Activated T-helper 17 cell treated with anti-CD3 and anti-CD28 coated beads, Interleukin-2, amount 50 U/mL, for 72 hours (primary cell): ENCODE measurements at regions not wholly inside any gene's neighbourhood (a gene's known extent, or its start where the extent isn't known, plus 50 kb on each side); places are given as distances from the start of the nearest gene placed in this dataset.

Source experiments
- ATAC-seq: fragments of 150-1000 bp; cut with Tn5 transposase; replicated peaks from 2 replicates; pipeline ENCODE4 v1.10.0; 2021; ENCODE audit warnings: mild to moderate bottlenecking, moderate library complexity
- H3K27ac Mint-ChIP-seq: one replicate; pipeline ENCODE4 v1.8.0; 2022; ENCODE audit warnings: mixed read lengths
- H3K27me3 Mint-ChIP-seq: one replicate; pipeline ENCODE4 v1.8.0; 2022; ENCODE audit warnings: mixed read lengths
- H3K36me3 Mint-ChIP-seq: one replicate; pipeline ENCODE4 v1.8.0; 2022; ENCODE audit warnings: low read depth, mild to moderate bottlenecking, mixed read lengths
- H3K4me1 Mint-ChIP-seq: one replicate; pipeline ENCODE4 v1.8.0; 2022; ENCODE audit warnings: mixed read lengths
- H3K4me3 Mint-ChIP-seq: one replicate; pipeline ENCODE4 v1.8.0; 2022; ENCODE audit warnings: mild to moderate bottlenecking, mixed read lengths
- H3K9me3 Mint-ChIP-seq: one replicate; pipeline ENCODE4 v1.8.0; 2022; ENCODE audit warnings: mixed read lengths

GRCh38 chr4:106676173-106676921 is 307.8 kb upstream of the GIMD1 start:
- no peak for ATAC-seq
- Mint-ChIP-seq H3K9me3 (peaks cover 5% of the 10 kb centered on the region), H3K4me3 (no peak overlapping the region), H3K4me1 (no peaks in the 10 kb centered on the region), H3K36me3 (no peaks in the 10 kb centered on the region), H3K27ac (no peak overlapping the region), H3K27me3 (no peaks in the 10 kb centered on the region)

GRCh38 chr4:106671716-106672115 is 303.1 kb upstream of the GIMD1 start:
- ATAC-seq: no peak
- H3K4me3 Mint-ChIP-seq: no peak overlapping the region
- no peaks in the 10 kb centered on the region for H3K27me3 Mint-ChIP-seq
- H3K4me1 Mint-ChIP-seq: no peaks in the 10 kb centered on the region
- H3K9me3 Mint-ChIP-seq: peaks cover 5% of the 10 kb centered on the region
- no peaks in the 10 kb centered on the region for H3K36me3 Mint-ChIP-seq
- no peak overlapping the region for H3K27ac Mint-ChIP-seq

GRCh38 chr4:106670976-106671375 is 302.4 kb upstream of the GIMD1 start:
- Mint-ChIP-seq H3K27ac (no peak overlapping the region), H3K36me3 (no peaks in the 10 kb centered on the region), H3K9me3 (peaks cover 5% of the 10 kb centered on the region), H3K4me1 (no peaks in the 10 kb centered on the region), H3K27me3 (no peaks in the 10 kb centered on the region), H3K4me3 (no peak overlapping the region)
- no peak for ATAC-seq

- H3K4me1 Mint-ChIP-seq: no peaks in the 10 kb centered on the region
- H3K27ac Mint-ChIP-seq: no peak overlapping the region
- H3K9me3 Mint-ChIP-seq: peaks cover 6% of the 10 kb centered on the region
- H3K27me3 Mint-ChIP-seq: no peaks in the 10 kb centered on the region
- no peak for ATAC-seq
- H3K4me3 Mint-ChIP-seq: no peak overlapping the region
- no peaks in the 10 kb centered on the region for H3K36me3 Mint-ChIP-seq
Observed at GRCh38 chr4:106659371-106659770, 290.8 kb upstream of the GIMD1 start.

GRCh38 chr4:106652095-106652494 is 283.5 kb upstream of the GIMD1 start:
- no peak overlapping the region for H3K27ac Mint-ChIP-seq
- H3K9me3 Mint-ChIP-seq: peaks cover 5% of the 10 kb centered on the region
- H3K4me1 Mint-ChIP-seq: no peaks in the 10 kb centered on the region
- no peak for ATAC-seq
- H3K27me3 Mint-ChIP-seq: no peaks in the 10 kb centered on the region
- no peak overlapping the region for H3K4me3 Mint-ChIP-seq
- no peaks in the 10 kb centered on the region for H3K36me3 Mint-ChIP-seq

GRCh38 chr4:106650701-106651100 is 282.1 kb upstream of the GIMD1 start:
- H3K4me1 Mint-ChIP-seq: no peaks in the 10 kb centered on the region
- no peak overlapping the region for H3K4me3 Mint-ChIP-seq
- H3K27ac Mint-ChIP-seq: no peak overlapping the region
- ATAC-seq: no peak
- no peaks in the 10 kb centered on the region for H3K27me3 Mint-ChIP-seq
- H3K36me3 Mint-ChIP-seq: no peaks in the 10 kb centered on the region
- H3K9me3 Mint-ChIP-seq: peaks cover 5% of the 10 kb centered on the region

- H3K9me3 Mint-ChIP-seq: no peaks in the 10 kb centered on the region
- no peaks in the 10 kb centered on the region for H3K4me1 Mint-ChIP-seq
- H3K27me3 Mint-ChIP-seq: no peaks in the 10 kb centered on the region
- H3K36me3 Mint-ChIP-seq: no peaks in the 10 kb centered on the region
- no peak overlapping the region for H3K4me3 Mint-ChIP-seq
- no peak for ATAC-seq
- no peak overlapping the region for H3K27ac Mint-ChIP-seq
Observed at GRCh38 chr4:106647451-106647850, 278.9 kb upstream of the GIMD1 start.

GRCh38 chr4:106629268-106629625 is 260.7 kb upstream of the GIMD1 start:
- Mint-ChIP-seq H3K9me3 (peaks cover 4% of the 10 kb centered on the region), H3K4me1 (no peaks in the 10 kb centered on the region), H3K27me3 (no peaks in the 10 kb centered on the region), H3K36me3 (no peaks in the 10 kb centered on the region), H3K4me3 (no peak overlapping the region), H3K27ac (no peak overlapping the region)
- ATAC-seq: no peak

GRCh38 chr4:106628586-106629267 is 260.1 kb upstream of the GIMD1 start:
- ATAC-seq: no peak
- H3K4me1 Mint-ChIP-seq: no peaks in the 10 kb centered on the region
- no peaks in the 10 kb centered on the region for H3K36me3 Mint-ChIP-seq
- no peak overlapping the region for H3K4me3 Mint-ChIP-seq
- no peak overlapping the region for H3K27ac Mint-ChIP-seq
- peaks cover 4% of the 10 kb centered on the region for H3K9me3 Mint-ChIP-seq
- H3K27me3 Mint-ChIP-seq: no peaks in the 10 kb centered on the region

GRCh38 chr4:106627051-106627450 is 258.5 kb upstream of the GIMD1 start:
- Mint-ChIP-seq H3K4me1 (no peaks in the 10 kb centered on the region), H3K36me3 (no peaks in the 10 kb centered on the region), H3K4me3 (no peak overlapping the region), H3K27me3 (no peaks in the 10 kb centered on the region), H3K9me3 (no peaks in the 10 kb centered on the region), H3K27ac (no peak overlapping the region)
- no peak for ATAC-seq

- H3K27me3 Mint-ChIP-seq: no peaks in the 10 kb centered on the region
- no peak for ATAC-seq
- no peak overlapping the region for H3K27ac Mint-ChIP-seq
- H3K36me3 Mint-ChIP-seq: no peaks in the 10 kb centered on the region
- no peak overlapping the region for H3K4me3 Mint-ChIP-seq
- H3K4me1 Mint-ChIP-seq: no peaks in the 10 kb centered on the region
- peaks cover 4% of the 10 kb centered on the region for H3K9me3 Mint-ChIP-seq
Observed at GRCh38 chr4:106624671-106625070, 256.1 kb upstream of the GIMD1 start.

- ATAC-seq: no peak
- no peaks in the 10 kb centered on the region for H3K27me3 Mint-ChIP-seq
- H3K27ac Mint-ChIP-seq: no peak overlapping the region
- H3K4me1 Mint-ChIP-seq: no peaks in the 10 kb centered on the region
- H3K9me3 Mint-ChIP-seq: peaks cover 4% of the 10 kb centered on the region
- no peak overlapping the region for H3K4me3 Mint-ChIP-seq
- no peaks in the 10 kb centered on the region for H3K36me3 Mint-ChIP-seq
Observed at GRCh38 chr4:106618956-106619355, 250.4 kb upstream of the GIMD1 start.

GRCh38 chr4:106615961-106616360 is 247.4 kb upstream of the GIMD1 start:
- H3K9me3 Mint-ChIP-seq: peaks cover 9% of the 10 kb centered on the region
- no peaks in the 10 kb centered on the region for H3K36me3 Mint-ChIP-seq
- ATAC-seq: no peak
- H3K4me3 Mint-ChIP-seq: no peak overlapping the region
- H3K4me1 Mint-ChIP-seq: no peaks in the 10 kb centered on the region
- H3K27me3 Mint-ChIP-seq: no peaks in the 10 kb centered on the region
- no peak overlapping the region for H3K27ac Mint-ChIP-seq

- H3K27ac Mint-ChIP-seq: no peak overlapping the region
- no peaks in the 10 kb centered on the region for H3K4me1 Mint-ChIP-seq
- ATAC-seq: no peak
- no peak overlapping the region for H3K4me3 Mint-ChIP-seq
- H3K36me3 Mint-ChIP-seq: no peaks in the 10 kb centered on the region
- H3K27me3 Mint-ChIP-seq: no peaks in the 10 kb centered on the region
- H3K9me3 Mint-ChIP-seq: peaks cover 6% of the 10 kb centered on the region
Observed at GRCh38 chr4:106615410-106615945, 246.9 kb upstream of the GIMD1 start.

- no peaks in the 10 kb centered on the region for H3K36me3 Mint-ChIP-seq
- no peaks in the 10 kb centered on the region for H3K4me1 Mint-ChIP-seq
- H3K27me3 Mint-ChIP-seq: no peaks in the 10 kb centered on the region
- no peak overlapping the region for H3K4me3 Mint-ChIP-seq
- no peak for ATAC-seq
- peaks cover 6% of the 10 kb centered on the region for H3K9me3 Mint-ChIP-seq
- H3K27ac Mint-ChIP-seq: no peak overlapping the region
Observed at GRCh38 chr4:106614441-106614840, 245.9 kb upstream of the GIMD1 start.
